Transverse colon (tissue), 4 donors: ENCODE measurements at regions not wholly inside any gene's neighbourhood (a gene's known extent, or its start where the extent isn't known, plus 50 kb on each side); places are given as distances from the start of the nearest gene placed in this dataset.

Source experiments
- DNase-seq: peaks from one replicate; pipeline ENCODE4 v3.0.0-alpha.2; 2019
- H3K27ac ChIP-seq, 4 donors: fragments of 200-600 bp; sonication (generic); 2 replicates each; pipeline ENCODE4 v1.5.1; 2016 to 2018; ENCODE audit warnings: inconsistent platforms in 4 of 4
- H3K27me3 ChIP-seq: fragments of 200-600 bp; sonication (generic); 2 replicates; pipeline ENCODE4 v1.5.1; 2017; ENCODE audit warnings: inconsistent platforms
- H3K36me3 ChIP-seq, 4 donors: fragments of 200-600 bp; sonication (generic); 2 replicates each; pipeline ENCODE4 v1.5.1; 2017 to 2019; ENCODE audit warnings: inconsistent platforms in 4 of 4
- H3K4me1 ChIP-seq, 4 donors: fragments of 200-600 bp; sonication (generic); 2 replicates each; pipeline ENCODE4 v1.5.1; 2017 to 2020; ENCODE audit warnings: inconsistent platforms in 4 of 4
- H3K4me3 ChIP-seq, 4 donors: fragments of 200-600 bp; sonication (generic); 1 replicate in 1 of 4; 2 replicates in 3 of 4; pipeline versions ENCODE4 v1.5.1 to v1.6.1; 2017 to 2019; ENCODE audit warnings: inconsistent platforms in 4 of 4
- H3K9me3 ChIP-seq, 2 donors: fragments of 200-600 bp; sonication (generic); 2 replicates each; pipeline ENCODE4 v1.5.1; 2017 to 2019; ENCODE audit warnings: inconsistent platforms in 2 of 2
- CTCF ChIP-seq, 5 experiments: fragments of 200-600 bp in 3 of 5; fragments of 450-650 bp in 2 of 5; sonication (generic) in 3 of 5; IDR thresholded peaks; 1 replicate in 2 of 5; 2 replicates in 3 of 5; pipeline ENCODE4 v1.5.1; 2016 to 2017; ENCODE audit warnings: antibody characterized with exemption in 5 of 5, inconsistent platforms in 3 of 5, mild to moderate bottlenecking in 2 of 5, moderate library complexity in 1 of 5
- EP300 ChIP-seq: sonication (generic); formaldehyde crosslinking; IDR thresholded peaks from one replicate; pipeline ENCODE4 v1.6.1; 2017; ENCODE audit warnings: antibody characterized with exemption, low read depth
- POLR2A ChIP-seq: fragments of 450-650 bp; IDR thresholded peaks from one replicate; pipeline ENCODE4 v1.6.1; 2016; ENCODE audit warnings: antibody characterized with exemption, mild to moderate bottlenecking, moderate library complexity
- POLR2AphosphoS5 ChIP-seq, 3 donors: sonication (generic); formaldehyde crosslinking; IDR thresholded peaks; one replicate each; pipeline ENCODE4 v1.6.1; 2016; ENCODE audit warnings: antibody characterized with exemption in 3 of 3
- WGBS, 2 donors: methylation state at CpG; one replicate each; pipeline ENCODE4 v1.1.5; 2018; ENCODE audit warnings: low coverage in 1 of 2; 5-methylcytosine and 5-hydroxymethylcytosine counted together
- in situ Hi-C, 4 donors: fragments of 200-750 bp; cut with MboI; loops; one replicate each; pipeline versions ENCODE4 v1.15.0 to v1.15.1; 2017; ENCODE audit warnings: low sequenced_read_pairs in 3 of 4, low pct_ligation_motif_present in 1 of 4, low pct_unique_long_range_greater_than_20kb in 1 of 4
- intact Hi-C: fragments of 100-400 bp; cut with DNase I; formaldehyde crosslinking; loops from one replicate; pipeline ENCODE4 v1.15.1; 2023; ENCODE audit warnings: low total_unique reads

DNA sequence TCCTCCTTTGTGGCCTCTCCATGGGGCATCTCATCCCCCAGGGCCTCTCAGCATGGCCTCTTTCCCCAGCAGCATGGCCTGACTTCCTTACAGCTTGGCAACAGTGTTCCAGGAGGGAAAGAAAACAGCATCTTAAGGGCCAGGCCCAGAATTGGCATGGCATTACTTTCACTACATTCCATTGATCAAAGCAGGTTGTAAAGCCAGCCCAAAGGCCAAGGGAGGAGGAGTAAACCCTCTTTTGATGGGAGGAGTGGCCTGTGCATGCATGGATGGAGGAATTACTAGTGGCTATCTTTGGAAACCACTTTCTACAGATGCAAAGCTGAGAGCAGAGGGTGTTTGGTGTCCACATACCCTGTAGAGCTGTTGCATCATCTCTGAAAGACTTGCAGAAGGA is 149.4 kb downstream of the AIPL1 start:
- Histone ChIP-seq H3K4me1 (no peaks in the 10 kb centered on the region), H3K27ac (no peak overlapping the region), H3K9me3 (no peaks in the 10 kb centered on the region), H3K36me3 (no peaks in the 10 kb centered on the region), H3K4me3 (no peak overlapping the region), H3K27me3 (no peaks in the 10 kb centered on the region)
- DNase-seq: no peak
- in situ Hi-C loops (loop anchor here in 1 of 4 donors (25.0 kb wide), 1 partner anchor 698 kb away; the partner anchor contains the start of gene NLRP1), intact Hi-C loops (no loop called here)
- TF ChIP-seq POLR2A: no peak

DNA sequence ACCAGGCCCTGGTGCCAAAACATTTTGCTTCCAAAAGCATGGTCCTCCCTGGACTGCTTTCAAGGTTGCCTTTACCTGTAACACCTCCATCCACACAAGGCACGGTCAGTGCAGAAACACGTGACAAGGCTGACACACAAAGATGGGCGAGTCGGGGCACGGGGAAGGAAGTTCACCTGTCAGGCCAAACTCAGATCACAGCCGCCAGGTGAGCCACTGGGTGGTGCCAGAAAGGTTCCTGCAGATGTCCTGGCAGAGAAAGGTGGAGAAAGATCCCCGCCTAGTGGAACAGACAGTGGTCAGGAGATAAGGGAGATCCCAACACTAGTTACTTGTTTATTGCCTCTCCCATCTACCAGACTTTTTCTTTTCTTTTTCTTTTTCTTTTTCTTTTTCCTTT is 155.3 kb downstream of the AIPL1 start:
- no peak overlapping the region for H3K27ac ChIP-seq
- intact Hi-C loops: no loop called here
- no peak overlapping the region for H3K4me3 ChIP-seq
- H3K9me3 ChIP-seq: no peaks in the 10 kb centered on the region
- TF ChIP-seq CTCF (IDR thresholded peaks at IDR 0.05) (peak; percentile 22 to 78 (median 37)), POLR2A (no peak), POLR2AphosphoS5 (IDR thresholded peaks at IDR 0.05) (no peak)
- peak; percentile 71 for DNase-seq
- H3K27me3 ChIP-seq: no peaks in the 10 kb centered on the region
- WGBS, 2 donors: 35 to 43% methylated on average over 1 to 7 of the region's 7 CpGs
- in situ Hi-C loops: loop anchor here in 1 of 4 donors (25.0 kb wide), 1 partner anchor 692 kb away; the partner anchor contains the start of gene NLRP1
- H3K4me1 ChIP-seq: no peaks in the 10 kb centered on the region
- no peaks in the 10 kb centered on the region for H3K36me3 ChIP-seq

- 82 to 83% methylated on average over 4 of the region's 4 CpGs for WGBS, 2 donors
- Histone ChIP-seq H3K36me3 (no peaks in the 10 kb centered on the region), H3K27ac (no peak overlapping the region), H3K9me3 (no peaks in the 10 kb centered on the region), H3K4me1 (no peaks in the 10 kb centered on the region), H3K27me3 (no peaks in the 10 kb centered on the region), H3K4me3 (no peak overlapping the region)
- intact Hi-C loops: no loop called here
- no peak for DNase-seq
- TF ChIP-seq CTCF (IDR thresholded peaks at IDR 0.05) (no peak), POLR2A (no peak), EP300 (no peak), POLR2AphosphoS5 (IDR thresholded peaks at IDR 0.05) (no peak)
- in situ Hi-C loops: loop anchor here in 1 of 4 donors (25.0 kb wide), 1 partner anchor 691 kb away; the partner anchor contains the start of gene NLRP1
These were observed 156.5 kb downstream of the AIPL1 start for GRCh38 chr17:6278376-6278775.

DNA sequence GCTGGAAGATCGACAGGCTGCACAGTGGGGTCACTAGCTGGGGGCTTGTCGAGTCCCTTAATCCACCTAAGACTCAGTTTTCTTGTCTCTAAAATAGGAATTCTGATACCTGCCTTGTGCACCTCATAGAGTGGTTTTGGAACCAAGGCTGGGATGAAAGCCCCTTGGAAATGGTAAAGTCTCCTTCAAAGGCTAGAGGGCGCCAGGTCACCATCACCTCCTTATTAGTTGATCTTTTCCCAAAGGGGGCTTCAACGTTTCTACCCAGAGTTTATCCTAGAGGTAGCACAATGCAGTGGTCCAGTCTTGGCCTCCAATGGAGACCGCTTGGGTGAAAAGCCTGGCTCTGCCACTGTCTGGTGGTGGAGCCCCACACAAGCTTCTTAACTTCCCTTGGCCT is 158.2 kb downstream of the AIPL1 start:
- intact Hi-C loops: no loop called here
- Histone ChIP-seq H3K36me3 (no peaks in the 10 kb centered on the region), H3K9me3 (no peaks in the 10 kb centered on the region), H3K27me3 (no peaks in the 10 kb centered on the region), H3K27ac (no peak overlapping the region), H3K4me1 (no peaks in the 10 kb centered on the region), H3K4me3 (no peak overlapping the region)
- 25 to 62% methylated on average over 2 to 5 of the region's 5 CpGs for WGBS, 2 donors
- DNase-seq: no peak
- TF ChIP-seq POLR2AphosphoS5 (IDR thresholded peaks at IDR 0.05) (no peak), POLR2A (no peak), EP300 (no peak), CTCF (IDR thresholded peaks at IDR 0.05) (no peak)
- in situ Hi-C loops: loop anchor here in 1 of 4 donors (25.0 kb wide), 1 partner anchor 689 kb away; the partner anchor contains the start of gene NLRP1

GRCh38 chr17:6274310-6274709 is 160.6 kb downstream of the AIPL1 start:
- DNase-seq: no peak
- H3K4me1 ChIP-seq: no peaks in the 10 kb centered on the region
- 84 to 96% methylated on average over 4 to 6 of the region's 6 CpGs for WGBS, 2 donors
- H3K27me3 ChIP-seq: no peaks in the 10 kb centered on the region
- no peak overlapping the region for H3K4me3 ChIP-seq
- H3K36me3 ChIP-seq: no peaks in the 10 kb centered on the region
- intact Hi-C loops (no loop called here), in situ Hi-C loops (no loop called here)
- TF ChIP-seq CTCF (IDR thresholded peaks at IDR 0.05) (no peak), POLR2AphosphoS5 (IDR thresholded peaks at IDR 0.05) (no peak), EP300 (no peak), POLR2A (no peak)
- no peaks in the 10 kb centered on the region for H3K9me3 ChIP-seq
- no peak overlapping the region for H3K27ac ChIP-seq
